Kidney (tissue), 13 donors: ENCODE measurements at regions not wholly inside any gene's neighbourhood (a gene's known extent, or its start where the extent isn't known, plus 50 kb on each side); places are given as distances from the start of the nearest gene placed in this dataset.

ENCODE experiments used
- DNase-seq, 5 donors: peaks; one replicate each; pipeline ENCODE4 v3.0.0-alpha.2; 2013 to 2020
- FAIRE-seq: peaks from 2 replicates; lab custom pipeline; 2012; peaks lifted over from hg19 to GRCh38; lab: Jason Lieb, UNC
- H3K27ac ChIP-seq, 2 donors: one replicate each; pipeline ENCODE4 v1.7.0; 2013; ENCODE audit warnings: low read depth in 2 of 2, low read length in 2 of 2, inconsistent platforms in 1 of 2
- H3K27me3 ChIP-seq: one replicate; pipeline ENCODE4 v1.7.1; 2013; ENCODE audit warnings: low read length, inconsistent platforms; ENCODE audit not compliant: control insufficient read depth, insufficient read depth
- H3K36me3 ChIP-seq, 3 donors: one replicate each; pipeline versions ENCODE4 v1.7.0 to v1.7.1; 2013; ENCODE audit warnings: low read length in 3 of 3, control low read depth in 1 of 3, inconsistent platforms in 1 of 3; ENCODE audit not compliant: insufficient read depth in 3 of 3, control insufficient read depth in 2 of 3
- H3K4me1 ChIP-seq, 3 donors: one replicate each; pipeline versions ENCODE4 v1.7.0 to v1.7.1; 2013; ENCODE audit warnings: low read length in 3 of 3, inconsistent platforms in 1 of 3, low read depth in 1 of 3; ENCODE audit not compliant: control insufficient read depth in 2 of 3, insufficient read depth in 2 of 3
- H3K4me3 ChIP-seq, 3 donors: one replicate each; pipeline versions ENCODE4 v1.7.0 to v1.8.1; 2013; ENCODE audit warnings: low read length in 3 of 3, control low read depth in 1 of 3, inconsistent platforms in 1 of 3
- H3K9ac ChIP-seq, 3 donors: one replicate each; pipeline versions ENCODE4 v1.7.0 to v1.7.1; 2013; ENCODE audit warnings: low read length in 3 of 3, control low read depth in 1 of 3, inconsistent platforms in 1 of 3
- H3K9me3 ChIP-seq, 3 donors: one replicate each; pipeline versions ENCODE4 v1.7.0 to v1.7.1; 2013; ENCODE audit warnings: low read length in 3 of 3, control low read depth in 1 of 3, inconsistent platforms in 1 of 3; ENCODE audit not compliant: control insufficient read depth in 2 of 3, insufficient read depth in 1 of 3
- intact Hi-C: fragments of 100-400 bp; cut with DNase I; formaldehyde crosslinking; loops from one replicate; pipeline ENCODE4 v1.11.1; 2022
- TF ChIP-seq, protein P1 (sequence below): IDR thresholded peaks from 3 replicates; pipeline ENCODE4 v1.5.1; 2012; ENCODE audit warnings: mild to moderate bottlenecking, moderate library complexity, borderline replicate concordance; ENCODE audit not compliant: insufficient read depth; ENCODE audit errors: extremely low read depth
- donor health status: control.
- donor health status: control.
- donor health status: control.
- donor health status: control.
- donor health status: control.
- donor health status: DM: yes; HTN: yes; CAD: no.
- donor health status: Normal renal cell carcinoma (clear cell type).

DNA sequence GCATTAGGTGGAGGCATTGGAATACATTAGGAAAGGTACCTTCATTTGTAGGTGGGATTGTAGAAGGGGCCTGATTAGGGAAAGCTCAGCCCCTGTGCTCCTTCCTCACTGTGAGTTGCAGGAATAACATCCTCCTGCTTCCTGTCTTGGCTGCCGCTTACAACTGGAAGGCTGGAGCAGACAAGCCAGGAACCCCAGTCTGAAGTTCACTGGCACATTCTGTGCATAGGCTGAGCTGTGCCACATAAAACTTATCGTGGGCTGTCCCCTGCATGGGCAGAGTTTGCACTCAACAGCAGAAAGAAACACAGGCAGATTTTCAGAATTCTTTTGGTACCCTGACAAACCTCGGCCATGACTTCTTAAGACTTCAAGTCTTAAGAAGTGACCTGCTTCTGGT, 200.1 kb downstream of the SALL1 start:
- no peaks in the 10 kb centered on the region for H3K4me1 ChIP-seq
- H3K27ac ChIP-seq = no peak overlapping the region
- no peaks in the 10 kb centered on the region for H3K27me3 ChIP-seq
- H3K4me3 ChIP-seq = no peak overlapping the region
- no peak overlapping the region for H3K9ac ChIP-seq
- no peaks in the 10 kb centered on the region for H3K36me3 ChIP-seq
- TF ChIP-seq, protein P1, sequence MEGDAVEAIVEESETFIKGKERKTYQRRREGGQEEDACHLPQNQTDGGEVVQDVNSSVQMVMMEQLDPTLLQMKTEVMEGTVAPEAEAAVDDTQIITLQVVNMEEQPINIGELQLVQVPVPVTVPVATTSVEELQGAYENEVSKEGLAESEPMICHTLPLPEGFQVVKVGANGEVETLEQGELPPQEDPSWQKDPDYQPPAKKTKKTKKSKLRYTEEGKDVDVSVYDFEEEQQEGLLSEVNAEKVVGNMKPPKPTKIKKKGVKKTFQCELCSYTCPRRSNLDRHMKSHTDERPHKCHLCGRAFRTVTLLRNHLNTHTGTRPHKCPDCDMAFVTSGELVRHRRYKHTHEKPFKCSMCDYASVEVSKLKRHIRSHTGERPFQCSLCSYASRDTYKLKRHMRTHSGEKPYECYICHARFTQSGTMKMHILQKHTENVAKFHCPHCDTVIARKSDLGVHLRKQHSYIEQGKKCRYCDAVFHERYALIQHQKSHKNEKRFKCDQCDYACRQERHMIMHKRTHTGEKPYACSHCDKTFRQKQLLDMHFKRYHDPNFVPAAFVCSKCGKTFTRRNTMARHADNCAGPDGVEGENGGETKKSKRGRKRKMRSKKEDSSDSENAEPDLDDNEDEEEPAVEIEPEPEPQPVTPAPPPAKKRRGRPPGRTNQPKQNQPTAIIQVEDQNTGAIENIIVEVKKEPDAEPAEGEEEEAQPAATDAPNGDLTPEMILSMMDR = no peak
- no peaks in the 10 kb centered on the region for H3K9me3 ChIP-seq
- intact Hi-C loops = no loop called here
- FAIRE-seq = no peak
- DNase-seq = no peak

DNA sequence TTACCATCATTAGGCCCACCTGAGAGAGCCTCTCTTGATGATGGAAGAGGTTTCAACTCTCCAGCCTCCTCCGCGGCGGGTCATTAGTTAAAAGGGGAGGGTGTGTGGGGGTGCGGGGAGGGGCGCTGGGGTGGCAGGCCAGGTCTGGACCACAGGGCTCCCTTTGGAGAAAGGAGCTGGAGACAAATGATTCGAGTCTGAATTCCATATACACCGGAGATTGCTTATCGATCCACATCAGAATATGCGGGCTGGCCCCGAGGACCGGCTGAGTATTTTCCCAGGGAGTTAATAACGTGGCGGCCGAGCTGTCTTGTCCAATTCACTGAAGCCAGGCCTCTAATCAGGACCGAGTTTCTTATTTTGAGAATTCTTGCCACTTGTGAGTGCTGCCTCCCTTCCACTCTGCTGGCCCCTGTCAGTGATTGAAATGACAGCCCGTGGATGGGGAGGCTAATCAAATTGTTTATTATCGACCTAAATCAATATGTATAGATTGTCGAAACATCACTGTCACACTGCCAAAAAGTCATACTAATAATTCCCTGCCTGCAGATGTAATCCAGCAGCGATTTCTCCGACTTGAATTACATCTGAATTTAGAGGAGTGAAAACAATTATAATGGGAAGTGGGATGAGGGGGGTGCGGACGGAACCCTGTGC, 202.7 kb downstream of the SALL1 start:
- DNase-seq = no peak
- intact Hi-C loops = no loop called here
- TF ChIP-seq, protein P1 = no peak
- Histone ChIP-seq H3K9ac (no peak overlapping the region), H3K4me1 (no peaks in the 10 kb centered on the region), H3K27me3 (no peaks in the 10 kb centered on the region), H3K27ac (no peak overlapping the region), H3K36me3 (no peaks in the 10 kb centered on the region), H3K4me3 (no peak overlapping the region), H3K9me3 (no peaks in the 10 kb centered on the region)
- no peak for FAIRE-seq

DNA sequence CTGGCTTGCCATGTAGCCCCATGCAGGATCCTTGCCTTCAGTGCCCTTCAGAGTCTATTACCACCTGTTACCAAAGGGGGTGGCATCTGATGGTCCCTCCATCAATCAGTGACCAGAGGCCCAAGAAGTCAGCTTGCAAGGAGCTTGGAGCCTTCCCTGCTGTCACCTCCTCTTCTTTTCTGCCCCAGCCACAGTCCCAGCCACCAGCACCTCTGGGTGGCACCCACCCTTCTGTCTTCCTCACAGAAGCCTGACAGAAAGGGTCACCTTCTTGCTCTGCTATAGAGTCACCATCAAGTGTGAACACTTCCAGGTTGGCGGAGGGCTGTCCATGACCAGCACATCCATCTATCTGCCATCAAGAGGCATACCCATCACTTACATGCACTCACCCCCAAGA, 203.2 kb downstream of the SALL1 start:
- Histone ChIP-seq H3K9ac (no peak overlapping the region), H3K4me1 (no peaks in the 10 kb centered on the region), H3K4me3 (no peak overlapping the region), H3K36me3 (no peaks in the 10 kb centered on the region), H3K9me3 (no peaks in the 10 kb centered on the region), H3K27me3 (no peaks in the 10 kb centered on the region), H3K27ac (no peak overlapping the region)
- DNase-seq (no peak), FAIRE-seq (no peak)
- TF ChIP-seq, protein P1 = no peak
- intact Hi-C loops = no loop called here

DNA sequence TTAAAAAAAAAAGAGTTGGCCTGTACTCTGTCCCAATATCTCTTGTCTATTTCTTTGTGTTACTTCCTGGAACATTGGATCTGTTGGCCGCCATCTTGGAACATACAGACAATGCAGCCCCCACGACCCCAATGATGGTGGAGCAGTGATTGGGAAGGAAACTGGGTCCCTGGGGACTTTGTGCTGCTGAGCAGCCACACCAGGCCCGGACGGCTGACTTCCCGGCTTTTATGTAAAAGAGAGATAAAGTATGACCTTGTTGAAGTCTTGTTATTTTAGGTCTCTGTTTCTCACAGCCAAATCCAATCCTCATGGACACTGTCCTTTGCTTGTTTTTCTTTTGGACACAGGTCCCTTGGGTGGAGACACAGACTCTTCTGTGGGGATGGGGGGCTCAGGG, 204.5 kb downstream of the SALL1 start:
- no peaks in the 10 kb centered on the region for H3K9me3 ChIP-seq
- no peaks in the 10 kb centered on the region for H3K4me1 ChIP-seq
- DNase-seq (no peak), FAIRE-seq (no peak)
- H3K36me3 ChIP-seq = no peaks in the 10 kb centered on the region
- H3K4me3 ChIP-seq = no peak overlapping the region
- no peaks in the 10 kb centered on the region for H3K27me3 ChIP-seq
- no peak overlapping the region for H3K27ac ChIP-seq
- H3K9ac ChIP-seq = no peak overlapping the region
- TF ChIP-seq, protein P1 = no peak
- intact Hi-C loops = no loop called here
